Fibroblast of skin of right biceps (primary cell): ENCODE measurements at regions not wholly inside any gene's neighbourhood (a gene's known extent, or its start where the extent isn't known, plus 50 kb on each side); places are given as distances from the start of the nearest gene placed in this dataset.

Source experiments
- DNase-seq: peaks from one replicate; pipeline ENCODE4 v3.0.0-alpha.2; 2013

DNA sequence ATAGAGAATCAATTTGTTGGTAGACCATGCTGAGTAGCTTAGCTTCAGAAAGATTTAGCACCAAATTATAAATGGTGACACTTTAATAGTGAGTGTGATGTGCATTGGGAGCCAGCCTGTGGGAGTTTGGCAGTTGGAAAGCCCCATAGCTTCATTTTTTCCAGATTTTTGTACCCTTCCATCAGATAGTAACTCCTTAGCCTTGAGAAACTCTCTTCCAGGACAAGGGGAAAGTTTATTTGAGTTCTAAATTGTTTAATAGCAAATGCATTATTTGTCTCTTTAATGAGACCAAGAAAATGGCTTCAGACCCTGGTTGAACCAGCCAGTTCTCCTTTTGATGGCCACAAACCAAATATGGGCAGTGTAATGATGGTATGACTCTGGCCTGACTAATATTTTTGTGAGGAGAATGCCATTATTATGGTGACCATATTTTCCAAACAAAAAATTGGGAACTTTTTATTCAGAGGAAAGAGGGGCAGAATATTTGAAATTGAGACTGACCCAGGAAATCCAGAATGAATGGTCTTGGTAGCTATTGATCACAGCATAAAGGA, 49.8 kb downstream of the PLCE1 start:
- DNase-seq, result no peak

DNA sequence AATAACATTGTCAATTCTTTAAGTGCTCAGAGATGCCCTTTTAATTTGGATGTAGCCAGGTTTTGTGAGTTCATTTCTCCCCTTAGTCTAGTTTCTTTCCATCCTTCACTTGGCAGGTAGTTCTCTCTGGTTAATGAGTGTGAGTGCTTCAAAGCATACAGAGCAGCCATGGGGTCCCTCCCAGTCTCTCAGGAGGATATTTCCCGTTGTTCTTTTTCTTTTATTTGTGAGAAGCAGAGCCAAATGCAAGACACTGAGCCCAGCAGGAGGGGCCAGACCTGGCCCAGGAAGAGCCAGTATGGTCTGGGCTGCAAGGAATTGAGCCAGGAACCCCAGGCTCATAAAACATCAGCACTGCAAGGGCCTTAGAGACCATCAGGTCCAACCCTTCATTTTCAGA, 52.4 kb downstream of the PLCE1 start:
- DNase-seq, result no peak

DNA sequence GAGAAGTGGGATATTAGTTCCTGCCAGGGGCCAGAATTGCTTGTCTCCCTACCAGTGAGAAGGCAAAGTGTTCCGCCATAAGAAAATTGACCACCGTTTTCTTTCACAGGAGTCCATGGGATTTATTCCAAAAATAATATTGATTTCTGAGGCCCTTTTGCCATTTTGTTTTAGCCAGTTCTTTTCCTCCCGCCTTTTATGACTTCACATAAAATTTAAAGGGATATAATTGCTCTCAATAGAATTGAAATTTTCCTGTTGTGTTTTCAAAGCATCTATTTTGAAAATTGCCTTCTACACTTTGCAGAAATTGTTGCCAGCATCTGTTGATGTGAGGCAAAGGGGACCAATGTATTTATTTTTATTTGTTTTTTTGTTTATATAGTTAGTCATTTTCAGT, 53.6 kb downstream of the PLCE1 start:
- DNase-seq, result no peak

DNA sequence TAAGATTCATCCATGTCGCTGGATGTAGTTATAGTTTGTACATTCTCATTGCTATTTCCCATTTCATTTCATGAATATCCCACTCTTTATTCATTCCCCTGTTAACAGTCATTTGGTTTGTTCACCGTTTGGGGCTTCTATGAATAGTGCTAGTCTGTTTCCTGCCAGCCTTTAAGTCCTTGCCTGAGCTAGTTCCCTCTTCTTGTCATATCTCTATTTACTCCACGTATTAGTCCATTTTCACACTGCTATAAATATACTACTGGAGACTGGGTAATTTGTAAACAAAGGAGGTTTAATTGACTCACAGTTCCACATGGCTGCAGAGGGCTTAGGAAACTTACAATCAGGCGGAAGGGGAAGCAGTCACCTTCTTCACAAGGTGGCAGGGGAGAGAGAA, 56.2 kb downstream of the PLCE1 start:
- no peak for DNase-seq

DNA sequence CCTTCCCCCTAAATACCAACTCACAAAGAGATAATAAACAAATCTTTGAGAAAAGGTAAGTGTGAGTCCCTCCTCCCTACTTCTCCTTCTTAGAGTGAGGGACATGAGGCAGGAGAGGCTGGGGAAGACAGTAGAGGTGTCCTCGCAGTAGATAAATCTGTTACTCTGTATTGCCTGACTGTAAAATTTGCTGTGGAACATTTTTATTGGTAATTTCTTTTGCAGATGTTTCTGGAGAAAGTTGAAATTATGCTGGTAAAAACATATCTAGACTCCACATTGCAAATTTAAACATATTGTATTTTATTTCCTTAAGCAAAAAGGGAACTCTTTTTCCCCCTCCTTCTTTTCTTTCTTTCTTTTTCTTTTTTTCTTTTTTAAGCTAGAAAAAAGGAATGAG, 58.5 kb downstream of the PLCE1 start:
- no peak for DNase-seq

DNA sequence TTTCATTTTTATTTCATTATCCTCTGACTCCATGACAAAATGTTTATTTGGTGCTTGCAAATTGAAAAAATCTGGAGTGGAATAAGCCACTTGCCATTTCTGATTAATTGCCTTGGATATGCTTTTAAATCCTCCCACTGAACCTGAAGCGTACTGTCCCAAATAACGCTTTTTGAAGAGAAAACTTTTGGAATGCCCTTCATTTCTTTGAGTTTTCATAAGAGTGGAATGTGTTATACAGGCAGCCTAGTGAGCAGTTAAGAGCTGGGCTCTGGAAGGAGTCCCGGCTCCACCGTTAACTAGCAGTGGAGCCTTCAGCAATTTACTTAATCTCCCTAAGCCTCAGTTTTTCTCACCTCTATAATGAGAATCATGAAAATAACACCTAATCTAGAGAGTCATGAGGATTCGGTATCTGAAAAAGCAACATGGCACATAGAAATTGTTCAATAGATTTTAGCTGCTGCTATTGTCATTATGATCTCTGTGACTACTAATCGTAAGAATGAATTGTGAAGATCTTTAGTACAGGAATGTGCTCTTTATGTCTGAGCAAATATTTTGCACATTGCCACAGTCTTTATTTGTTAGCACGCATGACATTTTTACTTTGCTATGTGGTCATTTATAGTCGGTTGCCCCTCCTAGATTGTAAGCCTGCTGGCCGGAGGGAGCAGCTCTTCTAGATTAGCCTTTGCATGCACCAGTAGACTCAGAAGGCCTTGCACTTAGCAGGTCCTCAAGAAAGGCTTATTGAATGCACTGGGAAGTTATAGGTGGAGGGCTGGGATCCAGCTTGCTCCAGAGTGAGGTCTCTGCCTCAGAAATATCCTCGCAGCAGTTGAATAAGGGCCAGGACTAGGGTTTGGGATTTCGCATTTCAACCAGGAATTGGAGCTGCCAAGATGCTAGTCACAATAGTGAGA, 59.4 kb downstream of the PLCE1 start:
- DNase-seq, result peak; percentile 26

DNA sequence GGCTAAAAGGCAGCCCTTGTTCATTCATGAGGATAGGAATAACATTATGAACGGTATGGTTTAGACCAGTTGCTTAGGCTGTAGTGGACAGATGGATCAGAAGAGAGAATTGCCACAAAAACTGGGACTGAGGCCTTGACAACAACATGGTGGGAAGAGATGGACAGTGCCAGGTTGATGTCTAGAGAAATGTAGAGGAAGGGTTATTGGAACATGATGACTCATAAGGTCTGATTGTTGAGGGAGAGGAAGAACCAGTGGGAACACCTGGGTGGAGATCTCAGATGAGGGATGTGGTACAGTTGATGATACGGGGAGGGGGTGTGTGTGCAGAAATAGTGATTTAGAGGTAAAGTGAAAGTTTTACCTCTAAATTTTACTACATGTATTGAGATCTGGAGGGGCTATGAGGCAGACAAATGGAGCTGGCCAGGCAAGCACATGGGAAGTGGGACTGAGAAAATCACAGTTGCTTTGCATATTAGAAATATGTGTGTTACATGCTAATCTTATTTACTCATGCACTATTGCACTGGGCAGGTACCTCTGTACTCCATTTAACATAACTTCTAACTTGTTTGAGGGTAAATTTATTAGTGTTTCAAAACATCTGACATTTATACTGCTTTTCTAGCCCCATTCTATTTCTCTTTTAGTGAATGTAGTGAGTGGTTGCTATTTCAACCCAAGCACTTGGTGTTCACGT, 65.6 kb downstream of the PLCE1 start:
- no peak for DNase-seq

DNA sequence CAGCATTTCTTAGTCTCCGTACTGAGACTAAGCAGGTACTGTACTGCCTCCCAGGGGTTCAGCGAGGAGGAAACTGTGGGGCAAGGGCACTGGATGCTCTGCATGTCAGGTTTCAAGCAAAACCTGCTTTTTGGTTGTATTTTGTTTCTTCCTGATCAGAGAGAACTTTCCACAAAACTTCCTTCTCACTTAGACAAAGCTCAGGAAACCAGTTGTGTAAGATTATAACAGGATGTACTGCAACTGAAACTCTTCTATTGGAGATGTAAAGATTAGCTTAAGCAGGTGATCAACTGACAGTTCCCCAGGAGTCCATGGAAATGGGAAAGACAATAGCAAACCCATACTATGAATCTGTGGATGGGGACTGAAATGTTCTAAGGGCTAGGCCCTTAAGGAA, 67.3 kb downstream of the PLCE1 start:
- no peak for DNase-seq

DNA sequence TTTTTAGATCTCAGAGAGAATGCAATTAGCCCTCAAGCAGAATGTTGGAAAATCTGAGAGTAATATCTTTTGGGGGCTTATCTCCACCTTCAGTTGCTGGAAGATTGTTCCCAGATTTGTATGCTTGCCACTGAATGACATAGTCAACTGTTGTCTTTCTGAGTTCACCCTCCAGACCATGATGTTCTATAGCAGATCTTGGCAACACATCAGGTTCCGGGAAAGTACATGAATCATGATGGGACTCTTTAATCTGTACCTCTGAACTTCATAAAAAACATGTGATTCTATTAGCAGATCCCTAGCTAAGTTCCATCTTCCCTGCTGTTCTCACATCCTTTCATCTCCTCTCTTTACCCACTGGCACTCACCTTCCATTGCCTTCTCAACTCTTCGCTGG, 68.9 kb downstream of the PLCE1 start:
- no peak for DNase-seq

DNA sequence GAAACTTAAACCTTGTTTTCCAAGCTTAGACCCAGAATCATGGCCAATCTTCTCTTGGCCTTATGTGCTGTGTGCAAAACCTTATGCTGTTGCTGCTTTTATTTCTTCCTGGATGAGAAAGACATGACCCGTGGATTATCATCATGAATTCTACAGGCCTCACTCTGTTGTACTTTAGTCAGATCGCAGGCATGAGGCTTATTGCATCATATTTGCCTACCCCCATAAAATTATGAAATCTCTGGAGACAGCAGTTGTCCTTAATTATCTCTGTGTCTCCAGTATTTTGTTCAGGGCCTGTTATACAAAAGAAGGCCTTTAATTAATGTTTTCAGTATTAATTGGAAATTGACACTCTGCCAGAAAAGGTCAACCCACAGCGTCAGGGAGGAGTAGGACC, 71.6 kb downstream of the PLCE1 start:
- no peak for DNase-seq

DNA sequence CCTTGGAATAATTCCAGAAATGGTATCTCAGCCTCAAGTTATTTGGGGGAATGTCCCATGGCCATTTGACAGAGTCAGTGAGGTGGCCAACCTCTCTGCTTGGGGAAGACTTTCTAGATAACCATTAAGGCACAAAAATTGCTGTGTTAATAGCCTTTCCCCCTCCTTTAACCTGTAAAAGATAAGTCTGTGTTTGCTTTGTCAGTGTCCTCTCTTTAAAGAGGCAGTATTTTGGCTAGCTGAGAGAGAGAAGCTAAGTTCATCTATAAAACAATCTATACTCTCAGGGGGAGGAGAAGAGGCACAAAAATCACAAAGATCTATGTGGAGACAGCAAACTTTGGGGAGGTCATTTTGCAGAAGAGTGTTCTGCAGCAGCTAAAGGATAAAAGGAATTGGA, 72.1 kb downstream of the PLCE1 start:
- no peak for DNase-seq

DNA sequence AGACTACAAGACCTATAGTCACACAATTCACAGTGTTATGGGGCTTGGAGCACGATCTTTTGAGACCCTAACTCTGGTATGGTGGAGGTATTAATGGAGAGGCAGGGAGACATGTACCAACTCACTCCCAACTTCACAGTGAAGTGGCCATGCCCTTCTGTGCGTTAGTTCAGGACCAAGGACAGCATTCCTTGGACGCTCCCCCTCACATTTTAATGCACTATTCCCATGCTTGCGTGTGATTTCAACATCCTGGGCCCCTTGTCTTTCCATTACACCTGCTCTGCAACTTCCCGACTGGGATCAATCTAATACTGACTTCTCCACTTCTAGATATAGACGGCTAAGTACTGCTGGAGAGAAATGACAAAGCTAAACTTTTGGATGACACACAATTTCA, 72.7 kb downstream of the PLCE1 start:
- DNase-seq, result peak; percentile 59

DNA sequence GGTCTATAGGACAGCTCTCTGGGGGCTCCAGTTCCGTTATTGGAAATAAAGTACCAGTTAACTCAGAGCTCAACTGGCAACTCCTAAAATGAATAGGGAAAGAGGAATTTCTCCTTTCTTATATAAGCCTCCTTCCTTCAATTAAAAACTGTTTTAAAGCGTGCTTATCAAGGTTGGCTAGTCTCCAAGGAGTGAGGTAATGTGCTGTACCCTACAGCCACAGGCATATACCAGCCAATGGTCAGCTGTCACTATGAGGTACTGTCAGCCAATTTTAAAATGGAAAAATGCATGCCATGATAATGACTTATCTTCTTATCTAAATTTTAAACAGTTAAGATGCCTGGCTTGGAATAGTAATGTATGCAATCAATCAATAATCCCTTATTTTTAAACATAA, 76.2 kb downstream of the PLCE1 start:
- no peak for DNase-seq

DNA sequence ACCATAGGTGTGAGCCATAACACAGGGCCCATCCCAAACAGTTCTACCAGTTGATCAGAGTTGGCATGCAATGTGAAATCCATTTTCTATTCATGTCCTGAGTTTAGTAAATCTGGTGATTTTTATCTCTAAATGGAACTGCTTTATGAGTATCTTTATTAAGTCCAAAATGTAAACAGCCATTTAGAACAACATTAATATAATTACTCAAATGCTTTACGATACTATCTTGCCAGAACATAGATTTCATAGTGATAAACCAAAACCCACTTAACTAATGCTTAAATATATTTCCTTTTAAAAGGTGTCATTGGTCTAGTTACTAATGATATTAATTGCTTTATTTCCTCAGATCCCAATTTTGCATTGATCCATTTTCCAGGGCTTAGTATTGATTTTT, 80.7 kb downstream of the PLCE1 start:
- DNase-seq, result no peak

DNA sequence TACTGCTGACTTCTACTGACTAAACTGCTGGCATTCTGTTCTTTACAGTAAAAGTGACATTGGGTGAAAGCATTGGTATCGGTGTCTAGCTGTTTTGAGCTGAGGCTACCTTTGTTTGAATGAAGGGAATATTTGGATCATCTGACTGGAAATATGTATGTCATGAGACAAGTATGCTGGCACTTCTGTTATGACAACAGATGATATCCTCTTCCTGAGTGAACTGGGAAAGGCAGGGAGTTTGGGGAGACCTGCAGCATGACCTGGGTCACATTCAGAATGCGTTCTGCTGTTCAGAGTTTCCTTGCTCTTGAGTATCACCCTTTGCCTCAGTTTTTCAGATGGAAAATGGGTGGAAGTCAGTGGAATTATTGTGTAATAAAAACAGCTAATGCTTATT, 81.8 kb downstream of the PLCE1 start:
- no peak for DNase-seq

DNA sequence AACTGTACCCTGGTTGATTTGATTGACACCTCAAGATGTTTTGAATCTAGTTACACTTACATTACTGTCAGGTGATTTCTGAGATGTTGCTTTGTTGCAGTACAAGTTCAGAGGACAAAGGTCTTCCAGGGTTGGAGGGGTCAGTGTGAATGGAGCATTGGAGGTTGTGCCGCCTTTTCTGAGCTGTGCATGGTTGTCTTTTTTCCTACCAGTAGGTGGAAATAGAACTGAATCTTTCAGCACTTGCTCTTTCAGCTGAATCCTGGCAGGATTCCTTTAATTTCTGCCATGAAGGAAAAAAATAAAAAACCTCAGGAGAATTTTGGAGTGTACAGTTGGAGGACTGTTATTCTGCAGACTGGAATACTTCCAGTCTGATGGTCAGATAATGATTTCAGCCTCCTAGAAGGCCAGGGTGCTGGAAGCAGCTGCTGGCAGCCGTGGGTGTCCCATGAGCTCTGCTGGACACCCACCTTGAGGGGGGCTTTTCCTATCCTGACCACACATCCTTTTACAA, 82.7 kb downstream of the PLCE1 start:
- peak; percentile 56 for DNase-seq

DNA sequence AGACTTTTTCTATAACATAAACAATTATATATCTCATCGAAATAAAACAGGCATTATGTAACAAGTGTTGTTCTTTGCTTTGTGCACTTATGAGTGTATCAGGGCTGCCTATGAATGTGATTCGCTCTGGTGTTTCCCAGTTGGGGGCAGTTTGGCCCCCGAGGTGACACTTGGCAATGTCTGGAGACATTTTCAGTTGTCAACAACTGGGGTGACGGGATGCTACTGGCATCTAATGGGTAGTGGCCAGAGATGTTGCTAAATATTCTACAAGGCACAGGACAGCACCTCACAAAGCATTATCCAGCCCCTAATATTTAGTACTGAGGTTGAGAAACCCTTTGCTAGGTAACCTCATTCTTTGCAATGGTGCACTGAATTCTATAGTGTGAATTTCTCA, 83.3 kb downstream of the PLCE1 start:
- DNase-seq, result no peak

DNA sequence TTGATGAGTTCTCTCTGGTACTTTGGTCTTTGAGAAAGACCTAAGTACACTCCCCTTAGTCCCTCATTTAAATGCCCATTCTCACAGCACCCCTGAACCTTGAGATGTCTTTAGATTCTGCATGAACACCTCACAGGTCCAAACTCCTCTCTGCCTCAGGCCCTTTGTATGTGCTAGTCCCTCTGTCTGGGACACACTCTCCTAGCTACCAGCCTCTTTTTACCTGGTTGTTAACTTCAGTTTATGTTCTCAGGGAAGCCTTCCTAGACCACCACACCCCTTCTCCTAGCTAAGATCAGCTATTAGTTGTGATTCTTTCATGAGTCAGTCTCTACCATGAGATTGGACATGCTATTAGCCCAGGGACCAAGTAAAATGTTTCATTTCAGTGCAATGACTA, 86.4 kb downstream of the PLCE1 start:
- DNase-seq, result no peak

DNA sequence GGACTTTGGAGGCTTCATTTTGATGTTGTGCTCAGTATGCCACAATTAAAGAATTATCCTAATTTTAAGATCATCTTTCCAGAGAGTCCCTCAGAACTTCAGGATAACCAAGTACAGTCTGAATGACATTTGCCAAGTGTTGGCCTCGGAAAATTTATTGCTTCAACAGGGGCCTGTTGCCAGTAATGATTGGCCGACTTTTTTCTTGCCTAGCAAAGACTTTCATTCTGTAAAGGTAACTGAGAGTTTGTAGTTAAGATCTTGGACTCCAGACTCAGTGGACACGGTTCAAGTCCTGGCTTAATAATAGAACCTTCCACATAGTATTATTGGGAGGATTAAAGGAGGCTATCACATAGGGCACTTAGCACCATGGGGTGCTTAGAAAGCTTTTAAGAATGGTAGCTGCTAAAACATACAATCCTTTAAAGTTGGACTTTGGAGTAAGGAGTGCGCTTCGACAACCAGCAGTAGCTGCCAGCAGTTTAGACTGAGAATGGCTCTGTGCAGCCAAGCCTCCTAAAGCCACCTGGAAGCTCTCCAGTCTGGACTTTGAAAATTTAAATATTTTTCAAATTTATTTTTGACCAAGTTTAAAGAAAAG, 90.0 kb downstream of the PLCE1 start:
- no peak for DNase-seq

DNA sequence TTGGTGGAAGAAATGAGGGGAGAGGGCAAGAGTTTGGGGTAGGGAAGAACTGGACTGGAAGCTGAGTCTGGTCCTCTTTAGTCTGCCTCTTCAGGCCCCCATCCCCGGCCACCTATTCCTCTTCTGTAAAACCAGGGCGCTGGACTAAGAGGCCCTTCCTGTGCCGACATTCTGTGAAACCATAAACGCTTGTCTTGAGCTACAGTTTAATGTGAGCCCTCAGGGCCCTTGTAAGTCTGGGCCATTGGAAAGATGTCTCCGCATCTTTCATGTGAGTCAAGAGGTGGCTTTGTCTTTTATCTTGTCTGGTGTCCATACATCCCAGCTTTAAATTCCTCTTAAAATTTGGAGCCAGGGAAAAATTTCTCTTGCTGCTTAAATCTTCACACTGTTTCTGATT, 90.6 kb downstream of the PLCE1 start:
- no peak for DNase-seq

DNA sequence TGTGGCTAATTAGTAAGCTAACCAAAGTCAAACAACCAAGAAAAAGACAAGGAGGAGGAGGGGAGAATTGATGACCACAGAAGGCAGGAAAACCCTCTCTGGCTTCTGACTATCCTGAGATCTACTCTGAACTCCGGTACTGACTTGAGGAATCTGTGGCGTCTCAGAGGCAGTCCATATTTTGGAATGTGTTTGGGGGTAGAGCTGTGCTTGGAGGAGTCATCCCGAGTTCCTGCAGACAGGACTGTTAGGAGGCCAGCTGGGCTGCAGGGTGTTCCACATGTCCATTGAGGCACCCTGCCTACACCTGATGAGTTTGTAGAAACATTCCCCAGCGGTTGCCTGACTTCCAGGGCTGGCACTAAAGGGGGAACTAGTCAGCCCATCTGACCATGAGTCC, 91.6 kb downstream of the PLCE1 start:
- DNase-seq, result no peak

DNA sequence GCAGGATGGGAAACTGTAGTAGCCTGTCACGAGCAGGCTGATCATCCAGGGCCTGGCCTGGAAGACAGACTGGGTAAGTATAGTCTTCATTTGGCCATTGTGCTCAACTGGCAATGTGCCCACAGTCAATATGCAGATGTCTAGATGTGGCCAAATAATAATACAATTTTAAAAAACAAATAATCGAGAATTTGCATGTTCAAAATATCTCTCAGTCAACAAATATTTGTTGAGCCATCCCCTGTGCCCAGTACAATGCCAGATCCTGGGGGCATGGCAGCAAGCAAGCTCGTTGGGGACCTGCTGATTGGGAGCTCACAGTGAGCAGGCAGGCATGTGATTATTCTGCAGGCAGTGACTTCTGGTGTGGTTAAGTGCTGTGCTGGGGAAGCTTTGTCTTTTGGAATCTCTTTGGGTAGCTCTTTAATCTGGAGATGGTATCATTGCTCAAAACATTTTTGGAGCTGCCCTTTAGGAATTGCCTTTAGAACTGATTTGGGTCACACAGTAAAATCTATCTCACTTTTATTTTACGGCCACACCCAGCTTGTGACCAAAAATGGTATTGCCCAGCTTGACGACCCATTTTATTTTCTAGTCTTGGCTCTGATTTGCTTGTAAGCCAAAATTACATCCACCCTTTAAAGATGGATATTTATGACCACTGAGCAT, 92.2 kb downstream of the PLCE1 start:
- no peak for DNase-seq

DNA sequence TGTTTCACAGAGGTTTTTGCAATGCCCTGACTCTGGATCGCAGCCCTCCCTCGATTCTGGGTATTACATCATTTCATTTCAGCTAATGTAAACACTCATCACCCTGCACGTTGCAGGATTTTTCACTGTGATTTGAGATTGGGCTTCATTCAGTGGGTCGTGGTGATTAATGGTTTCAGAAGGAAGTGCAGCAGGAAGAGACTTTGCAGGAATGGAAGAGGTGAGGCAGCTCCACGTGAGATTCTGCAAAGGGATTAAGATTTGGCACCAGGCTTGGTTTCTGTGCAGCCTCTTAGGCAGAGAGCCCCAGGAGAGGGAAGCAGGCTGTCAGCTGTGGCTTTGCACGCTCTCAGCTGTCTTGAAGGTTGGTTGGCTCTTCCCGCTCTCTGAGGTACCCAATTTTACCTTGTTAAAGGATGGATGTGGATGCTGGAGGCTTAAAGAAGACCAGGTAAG, 95.2 kb downstream of the PLCE1 start:
- peak; percentile 63 for DNase-seq
